Common myeloid progenitor, CD34-positive (primary cell): ENCODE measurements at regions not wholly inside any gene's neighbourhood (a gene's known extent, or its start where the extent isn't known, plus 50 kb on each side); places are given as distances from the start of the nearest gene placed in this dataset.

Source experiments
- CTCF ChIA-PET: fragments of 350-600 bp; sonication (Branson Sonifier 250); formaldehyde crosslinking; loops from one replicate; lab custom pipeline; 2021; ENCODE audit warnings: antibody characterized with exemption; lab: Charles Lee
- POLR2A ChIA-PET: fragments of 350-600 bp; sonication (Branson Sonifier 250); formaldehyde crosslinking; loops from one replicate; lab custom pipeline; 2021; ENCODE audit warnings: antibody characterized with exemption; lab: Charles Lee
- DNase-seq, 3 donors: peaks; one replicate each; pipeline versions ENCODE4 v3.0.0 to v3.0.0-alpha.2; 2013
- H3K27ac ChIP-seq, 2 experiments: 1 replicate in 1 of 2; 2 replicates in 1 of 2; pipeline ENCODE4 v1.7.0; 2013; ENCODE audit warnings: inconsistent platforms in 2 of 2, low read length in 2 of 2, mild to moderate bottlenecking in 2 of 2, low read depth in 1 of 2, moderate library complexity in 1 of 2; ENCODE audit not compliant: severe bottlenecking in 2 of 2, insufficient read depth in 1 of 2, poor library complexity in 1 of 2
- H3K27me3 ChIP-seq, 5 experiments: replicated peaks in 2 of 5; 1 replicate in 3 of 5; 2 replicates in 2 of 5; pipeline versions ENCODE4 v1.6.1 to v1.7.0; 2013; ENCODE audit warnings: low read length in 4 of 5, mild to moderate bottlenecking in 2 of 5, moderate library complexity in 2 of 5, inconsistent platforms in 1 of 5; ENCODE audit not compliant: insufficient read depth in 5 of 5, control insufficient read depth in 4 of 5
- H3K36me3 ChIP-seq, 4 experiments: 1 replicate in 2 of 4; 2 replicates in 2 of 4; pipeline versions ENCODE4 v1.6.1 to v1.7.0; 2013; ENCODE audit warnings: low read length in 3 of 4, control low read depth in 1 of 4, mild to moderate bottlenecking in 1 of 4; ENCODE audit not compliant: control insufficient read depth in 4 of 4, insufficient read depth in 4 of 4
- H3K4me1 ChIP-seq, 4 experiments: 1 replicate in 3 of 4; 2 replicates in 1 of 4; pipeline versions ENCODE4 v1.6.1 to v1.7.1; 2013; ENCODE audit warnings: low read length in 3 of 4, mild to moderate bottlenecking in 3 of 4, control low read depth in 1 of 4, inconsistent platforms in 1 of 4, moderate library complexity in 1 of 4; ENCODE audit not compliant: control insufficient read depth in 4 of 4, insufficient read depth in 4 of 4; ENCODE audit errors: control extremely low read depth in 1 of 4
- H3K4me3 ChIP-seq, 7 experiments: 1 replicate in 4 of 7; 2 replicates in 3 of 7; pipeline versions ENCODE4 v1.5.1 to v1.7.0; 2013; ENCODE audit warnings: mild to moderate bottlenecking in 7 of 7, low read length in 6 of 7, moderate library complexity in 6 of 7, inconsistent platforms in 2 of 7, low read depth in 2 of 7, control low read depth in 1 of 7; ENCODE audit not compliant: insufficient read depth in 4 of 7, control insufficient read depth in 1 of 7; ENCODE audit errors: extremely low read depth in 1 of 7
- H3K9me3 ChIP-seq, 5 experiments: 1 replicate in 4 of 5; 2 replicates in 1 of 5; pipeline versions ENCODE4 v1.6.1 to v1.7.1; 2013; ENCODE audit warnings: low read length in 4 of 5, mild to moderate bottlenecking in 2 of 5, inconsistent platforms in 1 of 5, low read depth in 1 of 5, moderate library complexity in 1 of 5; ENCODE audit not compliant: control insufficient read depth in 4 of 5, insufficient read depth in 2 of 5; ENCODE audit errors: control extremely low read depth in 1 of 5
- WGBS: methylation state at CpG from one replicate; pipeline ENCODE4 v1.1.5; 2013; ENCODE audit not compliant: insufficient coverage; 5-methylcytosine and 5-hydroxymethylcytosine counted together

DNA sequence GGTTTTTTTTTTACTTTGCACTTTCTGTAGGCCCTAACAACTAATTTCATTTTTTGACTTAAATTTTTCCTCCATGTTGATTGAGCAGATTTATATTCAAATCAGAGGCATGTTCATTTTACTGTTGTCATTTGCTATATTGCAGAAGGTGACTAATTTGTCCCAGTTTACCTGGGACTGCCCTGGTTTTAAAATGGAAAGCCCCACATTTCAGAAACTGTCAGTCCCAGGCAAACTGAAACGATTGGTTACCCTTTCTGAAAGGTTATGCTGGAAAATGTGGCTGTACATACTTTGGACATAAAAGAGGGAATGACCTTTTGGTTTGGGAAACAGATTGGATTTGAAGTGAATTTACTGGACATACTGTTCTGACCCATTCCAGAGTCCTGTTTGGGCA lies 160.0 kb downstream of the SPCS3 start:
- Histone ChIP-seq H3K4me3 (no peak overlapping the region), H3K27me3 (no peaks in the 10 kb centered on the region), H3K9me3 (peaks cover 0 to 6% (median 0%) of the 10 kb centered on the region in 5 experiments), H3K27ac (no peak overlapping the region), H3K36me3 (no peaks in the 10 kb centered on the region), H3K4me1 (no peaks in the 10 kb centered on the region)
- no peak for DNase-seq
- CTCF ChIA-PET, result no interaction called here
- WGBS, result 100% methylated on average over 1 of the region's 1 CpG
- POLR2A ChIA-PET, result no interaction called here

DNA sequence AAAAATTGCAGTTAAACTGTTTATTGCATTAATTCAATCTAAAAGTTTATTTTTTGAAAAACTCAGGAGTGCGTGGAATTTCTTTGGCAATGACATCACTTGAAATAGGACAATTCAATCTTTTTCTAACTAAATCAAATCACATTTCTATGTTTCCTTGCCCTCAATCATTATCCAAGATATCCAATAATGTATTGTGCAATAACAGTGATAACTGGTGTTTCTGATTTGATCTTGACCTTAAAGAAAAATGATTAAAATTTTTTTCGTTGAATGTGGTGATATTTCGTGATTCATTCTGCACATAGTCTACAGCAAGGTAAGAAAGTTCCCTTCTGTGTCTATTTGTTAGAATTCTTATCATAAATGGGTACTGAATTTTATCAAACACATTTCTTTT lies 163.2 kb downstream of the SPCS3 start:
- no peak overlapping the region for H3K27ac ChIP-seq
- no peaks in the 10 kb centered on the region for H3K27me3 ChIP-seq
- no peak for DNase-seq
- CTCF ChIA-PET, result no interaction called here
- no peaks in the 10 kb centered on the region for H3K36me3 ChIP-seq
- H3K4me1 ChIP-seq, result no peaks in the 10 kb centered on the region
- 80% methylated on average over 1 of the region's 3 CpGs for WGBS
- H3K4me3 ChIP-seq, result no peak overlapping the region
- POLR2A ChIA-PET, result no interaction called here
- H3K9me3 ChIP-seq, result no peaks in the 10 kb centered on the region

DNA sequence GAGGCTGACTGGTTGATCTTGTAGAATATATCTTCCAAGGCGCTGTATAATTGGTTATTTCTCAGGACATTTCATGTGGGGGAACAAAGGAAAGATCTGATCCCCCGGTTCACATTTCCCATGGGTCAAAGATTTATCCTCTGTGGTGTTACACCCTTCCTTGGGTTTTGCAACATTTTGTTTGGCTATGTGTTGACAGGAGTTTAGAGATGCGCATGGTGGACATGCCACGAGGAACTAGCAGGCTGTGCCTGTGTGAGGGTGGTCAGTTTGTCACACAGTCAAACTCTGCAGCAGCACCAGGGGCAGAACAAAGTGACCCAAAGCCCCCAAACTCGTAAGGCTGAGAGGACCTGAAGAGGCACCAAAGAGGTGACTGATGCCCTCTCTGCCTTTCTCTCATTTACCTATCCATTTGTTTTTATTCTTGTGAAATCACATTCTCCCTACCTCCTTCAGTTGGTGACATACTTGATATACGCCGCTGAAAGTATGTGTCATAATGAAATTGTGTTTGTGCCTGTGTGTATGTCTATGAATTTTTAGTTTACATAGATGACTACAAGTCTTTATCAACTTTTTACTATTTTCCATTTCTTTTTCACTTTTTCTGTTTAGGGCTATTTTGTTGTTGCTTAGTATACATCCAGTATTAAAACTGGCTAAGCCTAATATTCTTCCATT lies 164.7 kb downstream of the SPCS3 start:
- Histone ChIP-seq H3K27me3 (no peaks in the 10 kb centered on the region), H3K9me3 (no peaks in the 10 kb centered on the region), H3K27ac (no peak overlapping the region), H3K4me1 (no peaks in the 10 kb centered on the region), H3K4me3 (no peak overlapping the region), H3K36me3 (no peaks in the 10 kb centered on the region)
- no peak for DNase-seq
- ChIA-PET CTCF (no interaction called here), POLR2A (no interaction called here)
- WGBS, result 77% methylated on average over 4 of the region's 7 CpGs

DNA sequence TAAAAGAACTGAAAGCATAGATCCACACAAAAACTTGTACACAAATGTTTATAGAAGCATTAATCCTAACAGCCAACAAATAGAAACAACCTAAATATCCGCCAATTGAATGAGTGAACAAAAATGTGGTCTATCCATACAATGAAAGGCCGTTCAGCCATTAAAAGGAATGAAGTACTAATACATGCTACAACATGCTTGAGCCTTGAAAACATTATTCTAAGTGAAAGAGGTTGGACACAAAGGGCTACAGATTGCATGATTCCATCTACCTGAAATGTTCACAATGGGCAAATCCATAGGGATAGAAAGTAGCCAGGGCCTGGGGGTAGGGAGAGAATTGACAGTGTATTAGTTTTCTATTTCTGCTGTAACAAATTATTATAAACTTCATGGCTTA lies 169.2 kb downstream of the SPCS3 start:
- Histone ChIP-seq H3K27ac (no peak overlapping the region), H3K4me3 (no peak overlapping the region)
- POLR2A ChIA-PET, result no interaction called here

DNA sequence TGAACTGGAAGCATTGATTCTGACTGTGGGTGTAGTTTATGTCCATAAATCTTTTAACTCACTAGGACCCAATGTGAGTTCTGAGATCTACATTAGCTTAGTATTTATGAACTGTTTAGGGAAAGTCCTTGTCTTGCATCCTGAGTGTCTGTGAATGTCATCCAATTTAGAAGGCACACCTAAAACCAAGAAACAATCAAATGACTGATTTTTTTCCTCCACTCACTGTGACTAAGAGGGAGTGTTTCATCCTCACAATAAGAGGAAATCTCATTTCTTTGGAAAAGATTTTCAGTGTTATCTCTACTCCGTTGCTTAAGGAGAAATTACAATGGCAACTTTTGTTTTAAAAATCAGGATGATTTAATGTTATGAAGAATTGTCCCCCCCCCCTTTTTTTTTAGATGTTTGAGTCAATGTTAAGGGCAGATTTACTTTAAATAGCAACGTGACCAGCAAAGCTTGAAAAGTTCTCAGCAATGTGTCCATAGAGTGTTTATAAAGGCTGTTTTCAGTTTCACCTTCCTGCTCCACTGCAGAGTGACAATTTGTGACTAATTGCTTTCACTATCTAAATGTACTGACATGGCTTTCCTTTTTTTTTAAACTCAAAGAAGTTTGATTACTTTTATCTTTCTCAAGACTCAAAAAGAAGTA lies 173.0 kb downstream of the SPCS3 start:
- DNase-seq, result no peak
- 33% methylated on average over 2 of the region's 2 CpGs for WGBS
- H3K9me3 ChIP-seq, result no peaks in the 10 kb centered on the region
- POLR2A ChIA-PET, result no interaction called here
- no peaks in the 10 kb centered on the region for H3K4me1 ChIP-seq
- H3K27me3 ChIP-seq, result no peaks in the 10 kb centered on the region
- no peak overlapping the region for H3K4me3 ChIP-seq
- CTCF ChIA-PET, result no interaction called here
- H3K27ac ChIP-seq, result no peak overlapping the region
- H3K36me3 ChIP-seq, result no peaks in the 10 kb centered on the region

More for the DNA sequence above, 169.2 kb downstream of the SPCS3 start:
- H3K27me3 ChIP-seq, result no peaks in the 10 kb centered on the region
- no peaks in the 10 kb centered on the region for H3K4me1 ChIP-seq
- H3K36me3 ChIP-seq, result no peaks in the 10 kb centered on the region
- no peak for DNase-seq
- no CpG with 5 or more reads among the region's 2 CpGs for WGBS
- H3K9me3 ChIP-seq, result no peaks in the 10 kb centered on the region
- CTCF ChIA-PET, result no interaction called here

DNA sequence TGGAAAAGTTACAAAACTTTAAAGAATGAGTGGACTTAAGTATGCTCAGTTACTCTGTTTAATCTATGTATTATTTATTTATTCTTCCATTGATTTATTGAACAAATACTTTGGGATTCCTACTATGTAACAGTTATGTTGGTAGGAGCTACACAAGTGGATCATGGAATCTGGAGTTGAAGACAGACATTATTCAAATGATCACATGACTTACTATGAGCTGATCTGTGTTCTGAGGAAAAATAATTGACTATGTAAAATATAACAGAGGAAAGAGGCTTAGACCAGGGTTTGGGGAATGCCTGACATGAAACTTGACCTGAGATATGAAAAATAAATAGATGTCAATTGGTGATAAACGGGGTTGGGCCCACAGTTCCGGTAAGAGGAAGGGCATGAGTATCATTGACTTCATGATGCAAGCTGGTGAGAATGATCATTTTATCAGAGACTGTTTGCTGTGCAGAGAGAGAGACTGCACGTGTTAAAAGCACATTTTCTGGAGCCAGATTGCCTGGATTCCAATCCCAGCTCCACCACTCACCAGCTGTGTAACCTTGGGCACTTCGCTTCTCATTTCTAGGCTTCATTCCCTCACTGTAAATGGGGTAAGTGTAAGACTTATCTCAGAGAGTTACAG lies 179.0 kb downstream of the SPCS3 start:
- CTCF ChIA-PET, result no interaction called here
- Histone ChIP-seq H3K9me3 (no peaks in the 10 kb centered on the region), H3K4me1 (no peaks in the 10 kb centered on the region), H3K36me3 (no peaks in the 10 kb centered on the region), H3K4me3 (no peak overlapping the region), H3K27ac (no peak overlapping the region), H3K27me3 (no peaks in the 10 kb centered on the region)
- WGBS, result 90% methylated on average over 2 of the region's 4 CpGs
- no peak for DNase-seq
- POLR2A ChIA-PET, result no interaction called here

DNA sequence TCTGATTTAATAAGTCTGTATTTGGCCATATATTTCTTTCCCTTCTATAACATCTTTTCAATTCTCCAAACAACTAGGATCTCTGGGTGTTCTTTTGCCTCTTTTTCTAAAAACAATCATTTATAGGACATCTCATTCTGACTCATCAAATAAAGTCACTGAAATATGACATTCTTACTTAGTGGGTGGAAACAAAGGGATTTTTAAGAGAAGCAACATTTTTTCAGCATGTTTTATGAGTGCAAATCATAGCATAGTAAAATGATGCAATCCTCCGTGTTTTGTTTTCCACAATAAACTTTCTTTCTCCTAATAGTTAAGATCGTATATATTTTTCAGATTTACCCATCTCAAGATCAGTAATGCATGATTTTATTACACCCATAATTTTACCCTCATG lies 179.8 kb downstream of the SPCS3 start:
- no peaks in the 10 kb centered on the region for H3K27me3 ChIP-seq
- ChIA-PET POLR2A (no interaction called here), CTCF (no interaction called here)
- H3K4me1 ChIP-seq, result no peaks in the 10 kb centered on the region
- no peak overlapping the region for H3K4me3 ChIP-seq
- H3K9me3 ChIP-seq, result no peaks in the 10 kb centered on the region
- no peaks in the 10 kb centered on the region for H3K36me3 ChIP-seq
- WGBS, result no CpG with 5 or more reads among the region's 2 CpGs
- H3K27ac ChIP-seq, result no peak overlapping the region
- no peak for DNase-seq
